ENCODE measurements at regions not wholly inside any gene's neighbourhood (a gene's known extent, or its start where the extent isn't known, plus 50 kb on each side); places are given as distances from the start of the nearest gene placed in this dataset.
A peak's percentile ranks its signal among the peaks of the same experiment; 100 is the strongest.

- ATAC-seq, result peak; percentile 46
- peak; percentile 90 for DNase-seq (ENCODE audit: low spot score)
Measured at GRCh38 chr2:8412082-8412481, 269.8 kb upstream of the ID2 start.

- ATAC-seq, result no peak
- DNase-seq (ENCODE audit: low spot score), result no peak
Measured at GRCh38 chr2:8412586-8412985, 269.3 kb upstream of the ID2 start.

DNA sequence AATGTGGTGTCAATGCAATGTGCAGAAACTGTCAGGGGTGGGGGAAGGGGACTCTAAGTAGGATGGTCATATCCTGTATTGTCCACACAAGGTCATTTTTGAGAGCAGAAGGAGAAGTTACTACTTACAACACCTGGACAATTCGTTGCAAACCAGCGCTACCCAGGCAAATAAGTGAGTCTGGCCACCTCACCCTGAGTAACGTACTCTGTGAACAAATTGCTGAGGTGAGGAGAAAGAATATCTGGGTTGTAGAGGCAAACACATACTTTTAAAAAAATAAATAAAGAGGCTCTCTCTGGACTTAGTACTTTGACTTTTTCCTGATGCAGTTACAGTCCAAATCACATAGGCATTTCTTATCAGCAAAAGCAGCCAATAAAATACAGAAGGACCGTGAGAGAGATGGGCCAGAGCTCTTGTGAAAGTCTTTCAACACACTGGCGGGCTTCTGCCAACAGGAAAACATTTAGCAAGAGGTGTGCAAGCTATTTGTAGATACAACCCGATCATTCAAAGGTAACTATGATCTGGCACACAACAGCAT lies 268.2 kb upstream of the ID2 start:
- DNase-seq (ENCODE audit: low spot score), result peak; percentile 92
- ATAC-seq, result peak; percentile 64

DNA sequence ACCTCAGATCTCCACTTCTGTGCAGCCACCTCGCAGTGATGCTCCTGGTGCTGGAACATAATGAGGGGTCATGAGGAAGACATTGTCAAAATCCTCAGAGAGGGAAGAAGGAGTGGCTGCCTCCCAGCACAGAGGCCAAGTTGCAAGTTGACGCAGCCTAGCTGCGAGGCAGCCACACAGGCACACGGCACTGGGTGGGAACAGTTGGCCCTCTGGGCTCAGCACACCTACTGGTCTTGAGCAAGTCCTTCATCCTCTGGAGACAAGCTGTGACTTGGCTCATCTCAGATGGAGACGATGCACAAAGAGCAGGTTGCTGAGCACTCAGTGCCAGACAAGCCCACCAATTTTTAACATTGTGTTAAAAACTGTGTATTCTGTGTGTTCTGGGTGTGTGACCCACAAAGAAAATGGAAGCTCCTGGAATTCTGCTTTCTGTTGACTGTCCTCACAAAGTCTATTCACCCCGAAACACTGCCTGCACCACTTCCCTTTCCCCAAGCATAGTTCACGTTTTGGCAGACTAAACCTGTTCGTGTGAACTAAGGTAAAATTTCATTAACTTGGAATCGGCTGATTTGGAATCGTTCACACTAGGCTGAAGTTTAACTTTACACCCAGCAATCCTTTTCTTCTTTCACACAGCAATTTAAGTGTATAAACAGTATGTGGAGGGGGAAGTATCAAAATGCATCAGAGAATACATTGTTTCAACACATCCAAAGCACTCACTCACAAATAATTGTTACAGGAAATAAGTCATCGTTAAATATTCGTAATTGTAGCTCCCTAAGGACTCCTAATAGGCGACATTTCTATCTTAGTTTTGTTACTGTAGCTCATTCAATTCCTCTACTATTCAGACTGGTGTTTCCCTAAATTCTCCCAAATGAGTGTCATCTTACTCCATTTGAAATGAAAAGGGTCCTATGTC lies 266.6 kb upstream of the ID2 start:
- DNase-seq (ENCODE audit: low spot score) (peak; percentile 61), ATAC-seq (peak; percentile 48)

DNA sequence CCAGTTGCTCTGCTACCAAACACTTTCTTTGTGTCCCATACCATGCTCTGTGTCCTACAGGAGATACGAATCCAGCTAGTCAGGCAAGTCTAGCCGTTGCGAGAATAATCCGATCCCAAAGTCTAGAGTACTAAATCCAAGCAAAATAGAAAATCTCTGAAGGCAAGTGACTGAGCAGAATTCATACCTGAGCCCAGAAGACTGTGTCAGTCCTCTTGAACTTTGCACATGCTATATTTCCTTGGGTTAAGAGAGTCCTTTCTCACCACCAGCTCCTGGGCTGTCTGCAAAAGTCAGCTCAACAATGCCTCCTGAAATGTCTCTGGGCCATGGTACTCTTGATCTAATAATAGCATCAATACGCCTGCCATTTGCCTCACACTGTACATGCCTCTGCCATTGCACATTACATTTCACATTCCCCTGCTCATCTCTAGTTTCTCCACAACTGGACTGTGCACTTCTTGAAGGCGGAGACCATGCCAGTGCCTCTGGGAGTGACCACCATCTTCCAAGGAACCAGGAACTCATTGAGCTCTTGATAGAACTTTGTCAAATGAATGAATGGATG lies 265.8 kb upstream of the ID2 start:
- DNase-seq (ENCODE audit: low spot score), result peak; percentile 41
- ATAC-seq, result no peak

DNA sequence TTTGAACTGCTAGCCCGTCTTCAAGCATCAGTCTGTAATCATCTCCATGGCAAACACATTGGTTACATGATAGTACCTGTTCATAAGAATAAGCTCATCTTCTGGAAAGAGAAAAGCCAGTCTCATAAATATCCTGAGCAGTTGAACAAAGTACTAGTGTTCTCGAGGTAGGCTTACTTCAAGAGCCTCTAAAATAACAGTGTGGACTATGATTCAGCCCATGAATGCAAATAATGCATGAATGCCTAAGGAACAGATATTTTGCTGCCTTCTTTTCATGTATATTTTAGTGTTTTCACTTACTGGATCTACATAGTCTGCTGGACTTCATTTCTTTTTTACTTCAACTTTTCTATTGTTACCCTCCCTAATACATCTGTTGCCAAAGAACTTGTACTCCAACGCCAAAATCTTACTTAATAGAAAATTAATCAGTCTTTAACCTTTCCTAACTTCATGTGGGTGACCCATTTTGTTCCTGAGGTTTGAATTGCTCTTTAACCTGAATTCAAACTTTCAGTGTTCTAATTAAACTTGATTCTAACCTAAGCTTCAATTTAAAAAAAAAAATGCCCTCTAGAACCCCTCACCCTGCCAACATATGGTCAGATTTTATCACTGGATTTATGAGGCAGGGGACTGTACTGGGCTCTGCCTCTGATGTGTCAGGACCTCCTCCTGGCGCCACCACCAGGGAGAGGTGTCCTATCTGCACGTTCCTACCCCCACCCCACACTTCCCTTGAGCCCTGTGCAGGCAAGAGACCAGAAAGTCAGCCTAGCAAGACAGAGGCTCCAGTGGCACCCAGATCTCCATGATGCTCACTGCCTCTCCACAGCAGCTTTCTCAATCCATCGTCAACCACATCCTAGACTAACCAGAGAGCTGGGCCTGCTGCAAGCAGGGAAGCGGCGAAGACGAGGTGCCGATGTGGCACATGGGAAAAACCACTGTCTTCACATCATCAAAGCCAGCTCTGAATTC lies 264.7 kb upstream of the ID2 start:
- DNase-seq (ENCODE audit: low spot score) (peak; percentile 53), ATAC-seq (peak; percentile 4)

- ATAC-seq (no peak), DNase-seq (ENCODE audit: low spot score) (no peak)
Measured at GRCh38 chr2:8418721-8419120, 263.1 kb upstream of the ID2 start.

- ATAC-seq (no peak), DNase-seq (ENCODE audit: low spot score) (peak; percentile 41)
Measured at GRCh38 chr2:8421658-8422449, 260.0 kb upstream of the ID2 start.

GRCh38 chr2:8422450-8422800 lies 259.4 kb upstream of the ID2 start:
- DNase-seq (ENCODE audit: low spot score) (no peak), ATAC-seq (no peak)

DNA sequence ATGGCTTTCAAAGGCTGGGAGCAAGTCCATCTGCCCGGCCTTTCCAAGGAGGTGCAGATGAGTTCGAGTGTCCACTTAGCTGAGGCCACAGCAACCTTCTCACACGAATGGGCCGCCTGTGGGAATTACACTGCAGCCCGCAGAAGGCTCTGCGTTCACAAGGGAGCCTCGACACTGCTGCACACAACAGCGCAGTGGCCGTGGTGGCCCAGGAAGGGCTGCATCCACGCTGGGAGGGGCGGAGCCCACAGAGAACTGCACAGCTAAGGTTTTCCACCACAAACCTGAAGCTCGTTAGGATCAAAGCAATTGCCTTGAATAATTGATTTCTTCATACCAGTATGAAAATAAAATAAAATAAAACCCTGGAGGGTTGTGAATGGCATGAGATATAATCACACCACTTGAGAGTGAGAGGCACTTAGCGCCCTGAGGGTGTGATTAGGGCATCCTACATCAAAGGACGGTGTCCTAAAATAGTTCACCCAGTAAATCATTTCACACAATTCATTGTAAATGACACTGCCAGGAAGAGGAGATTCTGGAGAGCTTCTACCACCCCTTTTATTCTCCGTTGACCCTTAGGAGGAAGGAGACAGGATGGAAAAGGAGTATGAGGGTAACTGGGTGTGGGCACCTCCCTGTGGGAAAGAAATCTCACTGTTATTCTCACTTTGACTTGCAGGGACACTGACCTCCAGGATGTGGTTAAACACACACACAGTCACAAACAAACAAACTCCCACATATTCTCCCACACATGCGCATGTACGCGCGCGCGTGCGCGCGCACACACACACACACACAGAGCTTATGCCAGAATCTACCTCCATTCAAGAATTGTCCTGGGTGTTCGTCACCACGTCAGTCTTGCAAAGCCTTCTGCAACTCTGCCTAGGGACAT lies 256.6 kb upstream of the ID2 start:
- ATAC-seq (peak; percentile 78), DNase-seq (ENCODE audit: low spot score) (peak; percentile 53)

GRCh38 chr2:8426550-8426949 lies 255.3 kb upstream of the ID2 start:
- ATAC-seq, result peak; percentile 12

GRCh38 chr2:8427211-8427610 lies 254.6 kb upstream of the ID2 start:
- ATAC-seq, result no peak
- DNase-seq (ENCODE audit: low spot score), result no peak

More at GRCh38 chr2:8426550-8426949, 255.3 kb upstream of the ID2 start:
- DNase-seq (ENCODE audit: low spot score), result no peak

- ATAC-seq (no peak), DNase-seq (ENCODE audit: low spot score) (no peak)
Measured at GRCh38 chr2:8430628-8431027, 251.2 kb upstream of the ID2 start.

- no peak for ATAC-seq
- no peak for DNase-seq (ENCODE audit: low spot score)
Measured at GRCh38 chr2:8431446-8432125, 250.3 kb upstream of the ID2 start.

DNA sequence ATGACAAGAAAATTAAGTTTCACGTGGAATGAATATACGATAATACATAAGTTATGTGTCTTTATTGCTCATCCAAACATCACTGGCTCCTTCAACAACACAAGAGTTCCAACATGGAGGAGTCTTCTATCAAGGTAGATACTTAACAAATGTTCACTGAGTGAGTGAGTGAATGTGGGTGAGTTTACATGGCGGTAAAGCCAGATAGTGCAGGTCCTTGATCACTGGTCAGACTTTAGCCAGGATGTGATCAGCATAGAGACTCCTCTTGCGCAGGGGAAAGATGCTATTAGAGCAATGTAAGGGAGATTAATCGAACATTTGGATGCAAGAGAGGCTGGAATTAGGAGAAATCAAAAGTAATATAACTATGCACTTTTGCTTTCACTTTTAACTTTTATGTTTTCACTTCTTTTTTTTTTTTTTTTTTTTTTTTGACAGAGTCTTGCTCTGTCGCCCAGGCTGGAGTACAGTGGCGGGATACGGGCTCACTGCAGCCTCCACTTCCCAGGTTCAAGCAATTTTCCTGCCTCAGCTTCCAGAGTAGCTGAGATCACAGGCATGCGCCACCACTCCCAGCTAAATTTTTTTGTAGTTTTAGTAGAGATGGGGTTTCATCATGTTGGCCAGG lies 249.0 kb upstream of the ID2 start:
- ATAC-seq (peak; percentile 49), DNase-seq (ENCODE audit: low spot score) (no peak)

DNA sequence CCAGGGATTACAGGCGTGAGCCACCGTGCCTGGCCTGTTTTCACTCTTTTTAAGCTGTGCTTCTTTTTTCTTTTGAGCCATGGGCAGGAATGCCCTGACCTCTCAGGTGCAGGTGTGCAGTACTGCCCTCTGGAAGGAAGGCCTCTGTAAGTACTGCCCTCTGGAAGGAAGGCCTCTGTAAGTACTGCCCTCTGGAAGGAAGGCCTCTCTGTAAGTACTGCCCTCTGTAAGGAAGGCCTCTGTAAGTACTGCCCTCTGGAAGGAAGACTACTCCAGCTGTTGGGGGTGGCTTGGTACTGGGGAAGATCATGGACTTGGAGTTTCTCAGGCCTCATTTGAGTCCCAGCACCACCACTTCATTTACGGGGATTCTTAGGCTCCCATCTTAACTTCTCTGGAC lies 248.5 kb upstream of the ID2 start:
- ATAC-seq (peak; percentile 58), DNase-seq (ENCODE audit: low spot score) (no peak)

GRCh38 chr2:8435608-8436007 lies 246.2 kb upstream of the ID2 start:
- DNase-seq (ENCODE audit: low spot score) (no peak), ATAC-seq (no peak)

DNA sequence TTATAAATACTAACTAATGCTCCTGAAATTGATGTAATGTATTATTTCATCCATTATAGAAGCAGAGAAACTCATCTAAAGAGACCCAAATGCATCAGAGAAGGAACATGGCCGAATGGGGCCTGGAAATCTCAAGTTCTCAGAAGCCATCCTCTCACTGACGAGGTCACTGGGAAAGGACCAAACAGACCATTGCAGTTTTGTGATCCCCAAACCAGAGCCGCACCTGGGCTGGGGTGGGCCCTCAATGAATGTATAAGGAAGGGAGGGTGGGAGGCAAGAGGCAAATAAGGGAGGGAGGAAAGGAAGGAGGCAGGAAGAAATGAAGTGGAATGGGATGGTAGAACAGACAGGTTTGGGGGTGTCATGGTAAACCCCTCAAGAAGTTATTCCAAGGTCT lies 245.3 kb upstream of the ID2 start:
- DNase-seq (ENCODE audit: low spot score) (no peak), ATAC-seq (no peak)
